AG04450 (cell line): ENCODE measurements at regions not wholly inside any gene's neighbourhood (a gene's known extent, or its start where the extent isn't known, plus 50 kb on each side); places are given as distances from the start of the nearest gene placed in this dataset.

ENCODE experiments used
- CTCF ChIA-PET: fragments of 300-600, 350-600 bp; formaldehyde crosslinking; extraction: SDS; loops from one replicate; lab custom pipeline; 2022; ENCODE audit warnings: antibody characterized with exemption, inconsistent platforms; lab: Charles Lee
- POLR2A ChIA-PET: fragments of 350-600 bp; formaldehyde crosslinking; extraction: SDS; loops from one replicate; lab custom pipeline; 2021; ENCODE audit warnings: antibody characterized with exemption, inconsistent platforms; lab: Yijun Ruan, JAX
- DNase-seq: peaks from one replicate; pipeline ENCODE4 v3.0.0-alpha.2; 2011; ENCODE audit warnings: low read depth, low spot score
- H3K27ac ChIP-seq: one replicate; pipeline ENCODE4 v1.5.1; 2012; ENCODE audit warnings: low read depth, low read length, control low read depth
- H3K27me3 ChIP-seq: one replicate; pipeline ENCODE4 v1.6.0; 2012; ENCODE audit warnings: low read length; ENCODE audit not compliant: control insufficient read depth, insufficient read depth
- H3K4me3 ChIP-seq: 2 replicates; pipeline ENCODE4 v1.5.1; 2011; ENCODE audit warnings: mild to moderate bottlenecking, low read depth, low read length, control low read depth
- H3K9me3 ChIP-seq: 2 replicates; pipeline ENCODE4 v1.5.1; 2012; ENCODE audit warnings: low read length; ENCODE audit not compliant: control insufficient read depth, insufficient read depth
- TF ChIP-seq, protein P1 (sequence below): IDR thresholded peaks from 2 replicates; pipeline ENCODE4 v1.5.1; 2011; ENCODE audit warnings: low read depth, low read length, control low read depth, inconsistent platforms

- DNase-seq = no peak
- ChIA-PET POLR2A (no interaction called here), CTCF (no interaction called here)
- Histone ChIP-seq H3K27me3 (no peaks in the 10 kb centered on the region), H3K4me3 (no peak overlapping the region), H3K27ac (no peak overlapping the region), H3K9me3 (no peaks in the 10 kb centered on the region)
- TF ChIP-seq, protein P1, sequence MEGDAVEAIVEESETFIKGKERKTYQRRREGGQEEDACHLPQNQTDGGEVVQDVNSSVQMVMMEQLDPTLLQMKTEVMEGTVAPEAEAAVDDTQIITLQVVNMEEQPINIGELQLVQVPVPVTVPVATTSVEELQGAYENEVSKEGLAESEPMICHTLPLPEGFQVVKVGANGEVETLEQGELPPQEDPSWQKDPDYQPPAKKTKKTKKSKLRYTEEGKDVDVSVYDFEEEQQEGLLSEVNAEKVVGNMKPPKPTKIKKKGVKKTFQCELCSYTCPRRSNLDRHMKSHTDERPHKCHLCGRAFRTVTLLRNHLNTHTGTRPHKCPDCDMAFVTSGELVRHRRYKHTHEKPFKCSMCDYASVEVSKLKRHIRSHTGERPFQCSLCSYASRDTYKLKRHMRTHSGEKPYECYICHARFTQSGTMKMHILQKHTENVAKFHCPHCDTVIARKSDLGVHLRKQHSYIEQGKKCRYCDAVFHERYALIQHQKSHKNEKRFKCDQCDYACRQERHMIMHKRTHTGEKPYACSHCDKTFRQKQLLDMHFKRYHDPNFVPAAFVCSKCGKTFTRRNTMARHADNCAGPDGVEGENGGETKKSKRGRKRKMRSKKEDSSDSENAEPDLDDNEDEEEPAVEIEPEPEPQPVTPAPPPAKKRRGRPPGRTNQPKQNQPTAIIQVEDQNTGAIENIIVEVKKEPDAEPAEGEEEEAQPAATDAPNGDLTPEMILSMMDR = no peak
Measured at GRCh38 chr1:83067954-83068353, 931.0 kb downstream of the TTLL7 start.

GRCh38 chr1:83065952-83066727, 932.8 kb downstream of the TTLL7 start:
- Histone ChIP-seq H3K9me3 (no peaks in the 10 kb centered on the region), H3K27ac (no peak overlapping the region), H3K27me3 (no peaks in the 10 kb centered on the region), H3K4me3 (no peak overlapping the region)
- POLR2A ChIA-PET = no interaction called here
- CTCF ChIA-PET = no interaction called here
- TF ChIP-seq, protein P1 = no peak
- no peak for DNase-seq

DNA sequence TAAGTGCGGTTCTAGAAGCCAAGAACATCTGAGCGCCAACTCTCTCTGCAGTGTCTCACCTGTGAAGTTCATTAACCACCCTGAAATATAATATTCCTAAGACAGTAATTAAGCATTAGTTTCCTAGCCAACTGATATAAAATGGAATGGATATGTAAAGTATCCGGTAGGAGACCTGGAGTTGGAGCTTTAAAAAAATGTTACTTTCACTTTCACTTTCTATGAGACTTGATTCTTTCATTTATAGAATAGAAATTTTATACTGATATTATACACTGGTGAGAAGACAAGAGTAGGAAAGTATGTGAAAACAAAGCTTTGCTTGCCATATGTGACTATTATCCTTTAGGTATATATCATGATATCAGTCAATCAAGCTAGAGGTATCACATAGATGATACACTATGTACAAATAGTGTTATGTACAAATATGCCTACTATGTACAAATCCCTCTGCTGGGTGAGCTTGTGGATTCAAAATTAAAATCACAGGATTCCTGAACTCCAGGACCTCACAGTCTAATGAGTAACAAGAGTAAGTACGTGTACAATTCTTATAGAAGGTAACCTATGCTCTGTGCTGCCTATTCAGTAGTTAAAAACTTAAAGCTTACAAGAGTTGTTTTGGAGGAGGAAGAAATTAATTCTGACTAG, 934.2 kb downstream of the TTLL7 start:
- no peaks in the 10 kb centered on the region for H3K27me3 ChIP-seq
- POLR2A ChIA-PET = no interaction called here
- TF ChIP-seq, protein P1 = no peak
- no peak for DNase-seq
- H3K9me3 ChIP-seq = no peaks in the 10 kb centered on the region
- CTCF ChIA-PET = no interaction called here
- no peak overlapping the region for H3K27ac ChIP-seq
- no peak overlapping the region for H3K4me3 ChIP-seq

GRCh38 chr1:83060651-83061390, 938.1 kb downstream of the TTLL7 start:
- Histone ChIP-seq H3K27ac (no peak overlapping the region), H3K27me3 (no peaks in the 10 kb centered on the region), H3K9me3 (no peaks in the 10 kb centered on the region), H3K4me3 (no peak overlapping the region)
- ChIA-PET POLR2A (no interaction called here), CTCF (no interaction called here)
- TF ChIP-seq, protein P1 = no peak
- no peak for DNase-seq

DNA sequence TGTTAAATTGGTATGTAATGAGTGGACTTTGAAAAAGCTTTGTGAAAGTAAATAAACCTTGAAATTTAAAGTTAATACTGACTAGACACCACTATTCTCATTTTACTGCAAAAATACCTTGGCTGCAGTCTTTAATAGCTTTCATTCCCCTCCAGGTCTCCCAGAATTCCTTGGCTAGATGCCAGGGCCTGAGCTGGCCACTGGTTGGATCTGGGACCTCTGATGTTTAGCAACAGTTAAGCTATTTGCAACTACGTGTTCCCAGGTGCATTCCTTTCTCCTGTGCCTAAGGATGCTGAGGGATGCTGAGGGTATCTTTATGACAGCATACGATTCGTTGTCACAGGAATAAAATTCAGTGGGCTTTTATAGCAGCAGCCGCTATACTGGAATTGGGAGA, 938.7 kb downstream of the TTLL7 start:
- Histone ChIP-seq H3K27me3 (no peaks in the 10 kb centered on the region), H3K4me3 (no peak overlapping the region), H3K27ac (no peak overlapping the region), H3K9me3 (no peaks in the 10 kb centered on the region)
- CTCF ChIA-PET = no interaction called here
- POLR2A ChIA-PET = no interaction called here
- no peak for DNase-seq
- TF ChIP-seq, protein P1 = no peak
